MM.1S (cell line): ENCODE measurements at regions not wholly inside any gene's neighbourhood (a gene's known extent, or its start where the extent isn't known, plus 50 kb on each side); places are given as distances from the start of the nearest gene placed in this dataset.

ENCODE experiments used
- DNase-seq: peaks from one replicate; pipeline ENCODE4 v3.0.0-alpha.2; 2015
- H2AFZ ChIP-seq: fragments of 300-600 bp; sonication (generic); 2 replicates; pipeline ENCODE4 v1.6.0; 2016; ENCODE audit warnings: antibody characterized with exemption, low read length
- H3F3A ChIP-seq: fragments of 300-600 bp; sonication (generic); 2 replicates; pipeline ENCODE4 v1.6.1; 2016; ENCODE audit warnings: mild to moderate bottlenecking, antibody characterized with exemption, low read length, moderate library complexity, mixed read lengths; ENCODE audit not compliant: insufficient read depth
- H3K27ac ChIP-seq: fragments of 300-600 bp; sonication (generic); 2 replicates; pipeline ENCODE4 v1.5.1; 2016; ENCODE audit warnings: mild to moderate bottlenecking, low read length
- H3K27me3 ChIP-seq: fragments of 300-600 bp; sonication (generic); replicated peaks from 2 replicates; pipeline ENCODE4 v1.6.0; 2016; ENCODE audit warnings: low read length; ENCODE audit not compliant: insufficient read depth
- H3K36me3 ChIP-seq: fragments of 300-600 bp; sonication (generic); replicated peaks from 2 replicates; pipeline ENCODE4 v1.6.1; 2016; ENCODE audit warnings: mild to moderate bottlenecking, low read length, mixed read lengths; ENCODE audit not compliant: insufficient read depth
- H3K4me1 ChIP-seq: fragments of 300-600 bp; sonication (generic); 2 replicates; pipeline ENCODE4 v1.6.1; 2016; ENCODE audit warnings: low read length, mixed read lengths
- H3K4me2 ChIP-seq: fragments of 300-600 bp; sonication (generic); 2 replicates; pipeline ENCODE4 v1.6.0; 2016; ENCODE audit warnings: low read depth, low read length
- H3K4me3 ChIP-seq: fragments of 300-600 bp; sonication (generic); 2 replicates; pipeline ENCODE4 v1.5.1; 2016; ENCODE audit warnings: low read length, mixed read lengths
- H3K79me2 ChIP-seq: fragments of 300-600 bp; sonication (generic); 2 replicates; pipeline ENCODE4 v1.6.1; 2016; ENCODE audit warnings: mixed run types, low read length, mixed read lengths
- H3K9ac ChIP-seq: fragments of 300-600 bp; sonication (generic); 2 replicates; pipeline ENCODE4 v1.6.1; 2016; ENCODE audit warnings: low read length, mixed read lengths
- H3K9me2 ChIP-seq: fragments of 300-600 bp; sonication (generic); replicated peaks from 2 replicates; pipeline ENCODE4 v1.6.1; 2016; ENCODE audit warnings: mild to moderate bottlenecking, low read length, mixed read lengths; ENCODE audit not compliant: insufficient read depth
- H3K9me3 ChIP-seq: fragments of 300-600 bp; sonication (generic); replicated peaks from 2 replicates; pipeline ENCODE4 v1.6.1; 2016; ENCODE audit warnings: mild to moderate bottlenecking, low read length, mixed read lengths; ENCODE audit not compliant: insufficient read depth
- H4K20me1 ChIP-seq: fragments of 300-600 bp; sonication (generic); 2 replicates; pipeline ENCODE4 v1.6.1; 2016; ENCODE audit warnings: mild to moderate bottlenecking, low read length, moderate library complexity, mixed read lengths; ENCODE audit not compliant: insufficient read depth
- CTCF ChIP-seq: fragments of 300-600 bp; sonication (generic); IDR thresholded peaks from 2 replicates; pipeline ENCODE4 v1.5.1; 2016; ENCODE audit warnings: antibody characterized with exemption, low read length, mixed read lengths
- EZH2 ChIP-seq: fragments of 300-600 bp; sonication (generic); optimal IDR thresholded peaks from 2 replicates; pipeline ENCODE3; 2017; ENCODE audit warnings: low read depth, mild to moderate bottlenecking, antibody characterized with exemption, low read length, mixed read lengths
- EZH2phosphoT487 ChIP-seq: fragments of 300-600 bp; sonication (generic); IDR thresholded peaks from 2 replicates; pipeline ENCODE4 v1.6.1; 2018; ENCODE audit warnings: antibody characterized with exemption, low read length

- no peaks in the 10 kb centered on the region for H3K4me1 ChIP-seq
- TF ChIP-seq CTCF (no peak), EZH2 (no peak), EZH2phosphoT487 (no peak)
- no peaks in the 10 kb centered on the region for H3K9me3 ChIP-seq
- no peak for DNase-seq
- H2AFZ ChIP-seq: no peak overlapping the region
- no peaks in the 10 kb centered on the region for H3F3A ChIP-seq
- H3K4me2 ChIP-seq: no peak overlapping the region
- H3K9ac ChIP-seq: no peak overlapping the region
- no peak overlapping the region for H3K27ac ChIP-seq
- H3K9me2 ChIP-seq: no peaks in the 10 kb centered on the region
- no peaks in the 10 kb centered on the region for H4K20me1 ChIP-seq
- no peaks in the 10 kb centered on the region for H3K79me2 ChIP-seq
- no peak overlapping the region for H3K4me3 ChIP-seq
- no peaks in the 10 kb centered on the region for H3K36me3 ChIP-seq
- no peaks in the 10 kb centered on the region for H3K27me3 ChIP-seq
These were observed 88.3 kb downstream of the S1PR1 start for GRCh38 chr1:101325144-101325543.

GRCh38 chr1:101330427-101331130 lies 93.8 kb downstream of the S1PR1 start:
- no peak for DNase-seq
- Histone ChIP-seq H3K4me3 (no peak overlapping the region), H3K4me1 (no peaks in the 10 kb centered on the region), H3K27ac (no peak overlapping the region), H3K9me3 (no peaks in the 10 kb centered on the region), H3K9ac (no peak overlapping the region), H3K27me3 (no peaks in the 10 kb centered on the region), H3K9me2 (no peaks in the 10 kb centered on the region), H2AFZ (no peak overlapping the region), H4K20me1 (no peaks in the 10 kb centered on the region), H3K79me2 (no peaks in the 10 kb centered on the region), H3F3A (no peaks in the 10 kb centered on the region), H3K36me3 (no peaks in the 10 kb centered on the region), H3K4me2 (no peak overlapping the region)
- TF ChIP-seq EZH2 (no peak), CTCF (no peak), EZH2phosphoT487 (no peak)

- Histone ChIP-seq H3K27me3 (no peaks in the 10 kb centered on the region), H3K4me3 (no peak overlapping the region), H3K27ac (no peak overlapping the region), H2AFZ (no peak overlapping the region), H3K9ac (no peak overlapping the region), H3K4me2 (no peak overlapping the region), H3K79me2 (no peaks in the 10 kb centered on the region), H3K4me1 (no peaks in the 10 kb centered on the region), H3K36me3 (no peaks in the 10 kb centered on the region), H3K9me2 (no peaks in the 10 kb centered on the region), H3K9me3 (no peaks in the 10 kb centered on the region), H3F3A (no peaks in the 10 kb centered on the region), H4K20me1 (no peaks in the 10 kb centered on the region)
- no peak for TF ChIP-seq CTCF
- no peak for TF ChIP-seq EZH2
- TF ChIP-seq EZH2phosphoT487: no peak
- DNase-seq: no peak
These were observed 95.0 kb downstream of the S1PR1 start for GRCh38 chr1:101331794-101332193.
